Right kidney (tissue), 1 donor: ENCODE measurements at regions not wholly inside any gene's neighbourhood (a gene's known extent, or its start where the extent isn't known, plus 50 kb on each side); places are given as distances from the start of the nearest gene placed in this dataset.
A peak's percentile ranks its signal among the peaks of the same experiment; 100 is the strongest.

Source experiments
- DNase-seq: peaks from one replicate; pipeline ENCODE4 v3.0.0-alpha.2; 2016

- DNase-seq: peak; percentile 22
These were observed 254.4 kb upstream of the GJB5 start for GRCh38 chr1:34500451-34500850.

- no peak for DNase-seq
These were observed 243.0 kb upstream of the GJB5 start for GRCh38 chr1:34511802-34512201.

GRCh38 chr1:34518146-34518699 is 236.6 kb upstream of the GJB5 start:
- DNase-seq: no peak

- DNase-seq: no peak
These were observed 234.7 kb upstream of the GJB5 start for GRCh38 chr1:34520111-34520510.

GRCh38 chr1:34524783-34525182 is 230.1 kb upstream of the GJB5 start:
- DNase-seq: no peak

GRCh38 chr1:34529935-34530859 is 224.7 kb upstream of the GJB5 start:
- peak; percentile 60 for DNase-seq

GRCh38 chr1:34532113-34532512 is 222.7 kb upstream of the GJB5 start:
- no peak for DNase-seq

GRCh38 chr1:34538481-34538880 is 216.4 kb upstream of the GJB5 start:
- DNase-seq: no peak

- DNase-seq: no peak
These were observed 207.7 kb upstream of the GJB5 start for GRCh38 chr1:34547046-34547674.

GRCh38 chr1:34549199-34549598 is 205.6 kb upstream of the GJB5 start:
- no peak for DNase-seq

- DNase-seq: no peak
These were observed 176.5 kb upstream of the GJB5 start for GRCh38 chr1:34578306-34578705.

- no peak for DNase-seq
These were observed 172.5 kb upstream of the GJB5 start for GRCh38 chr1:34582356-34582755.

GRCh38 chr1:34587761-34588160 is 167.1 kb upstream of the GJB5 start:
- DNase-seq: no peak

- DNase-seq: no peak
These were observed 164.6 kb upstream of the GJB5 start for GRCh38 chr1:34590211-34590623.

- DNase-seq: no peak
These were observed 162.9 kb upstream of the GJB5 start for GRCh38 chr1:34591751-34592629.

- DNase-seq: peak; percentile 29
These were observed 156.9 kb upstream of the GJB5 start for GRCh38 chr1:34597877-34598514.

GRCh38 chr1:34602907-34603306 is 151.9 kb upstream of the GJB5 start:
- no peak for DNase-seq

GRCh38 chr1:34603594-34603993 is 151.3 kb upstream of the GJB5 start:
- DNase-seq: no peak

- DNase-seq: no peak
These were observed 148.3 kb upstream of the GJB5 start for GRCh38 chr1:34606504-34606903.

GRCh38 chr1:34610063-34610462 is 144.8 kb upstream of the GJB5 start:
- no peak for DNase-seq

GRCh38 chr1:34611571-34611970 is 143.3 kb upstream of the GJB5 start:
- no peak for DNase-seq
